GM23338 (cell line): ENCODE measurements at regions not wholly inside any gene's neighbourhood (a gene's known extent, or its start where the extent isn't known, plus 50 kb on each side); places are given as distances from the start of the nearest gene placed in this dataset.

ENCODE experiments used
- ATAC-seq: fragments of 200-7000 bp; cut with Tn5 transposase; 3 replicates; pipeline ENCODE4 v1.9.1; 2020
- DNase-seq: peaks from one replicate; pipeline ENCODE4 v3.0.0-alpha.2; 2015; ENCODE audit warnings: low spot score
- H2AFZ ChIP-seq: fragments of 200-600 bp; sonication (generic); 2 replicates; pipeline ENCODE4 v1.8.0; 2016; ENCODE audit warnings: antibody characterized with exemption, mild to moderate bottlenecking, moderate library complexity
- H3F3A ChIP-seq: fragments of 200-600 bp; sonication (generic); replicated peaks from 2 replicates; pipeline ENCODE4 v1.8.0; 2017; ENCODE audit warnings: antibody characterized with exemption, mixed run types, low read depth
- H3K27ac ChIP-seq: fragments of 200-600 bp; sonication (generic); 2 replicates; pipeline ENCODE4 v1.6.1; 2016; ENCODE audit warnings: low read depth
- H3K27me3 ChIP-seq: fragments of 200-600 bp; sonication (generic); 2 replicates; pipeline ENCODE4 v1.8.0; 2016; ENCODE audit warnings: mild to moderate bottlenecking, mixed run types, moderate library complexity; ENCODE audit not compliant: insufficient read depth
- H3K36me3 ChIP-seq: fragments of 200-600 bp; sonication (generic); 2 replicates; pipeline ENCODE4 v1.8.0; 2016; ENCODE audit warnings: mild to moderate bottlenecking; ENCODE audit not compliant: insufficient read depth
- H3K4me1 ChIP-seq: fragments of 200-600 bp; sonication (generic); 2 replicates; pipeline ENCODE4 v1.8.0; 2016; ENCODE audit warnings: mild to moderate bottlenecking, moderate library complexity; ENCODE audit not compliant: insufficient read depth
- H3K4me2 ChIP-seq: fragments of 200-600 bp; sonication (generic); 2 replicates; pipeline ENCODE4 v1.7.1; 2017; ENCODE audit warnings: mixed run types
- H3K4me3 ChIP-seq: fragments of 200-600 bp; sonication (generic); 2 replicates; pipeline ENCODE4 v1.6.1; 2016; ENCODE audit warnings: mixed run types
- H3K79me2 ChIP-seq: fragments of 200-600 bp; sonication (generic); replicated peaks from 2 replicates; pipeline ENCODE4 v1.8.0; 2017; ENCODE audit warnings: mild to moderate bottlenecking; ENCODE audit not compliant: insufficient read depth
- H3K9me2 ChIP-seq: fragments of 200-600 bp; sonication (generic); 2 replicates; pipeline ENCODE4 v1.8.0; 2017; ENCODE audit not compliant: insufficient read depth
- H4K20me1 ChIP-seq: fragments of 200-600 bp; sonication (generic); replicated peaks from 2 replicates; pipeline ENCODE4 v1.8.0; 2017; ENCODE audit warnings: mild to moderate bottlenecking; ENCODE audit not compliant: insufficient read depth
- H3K27ac Mint-ChIP-seq: 2 replicates; pipeline ENCODE4 v1.8.0; 2020; ENCODE audit warnings: inconsistent platforms, mild to moderate bottlenecking, moderate library complexity, mixed read lengths
- H3K27me3 Mint-ChIP-seq: 3 replicates; pipeline ENCODE4 v1.8.0; 2022; ENCODE audit warnings: low read depth, mild to moderate bottlenecking, moderate library complexity, mixed read lengths, inconsistent platforms; ENCODE audit not compliant: insufficient read depth, poor library complexity
- H3K36me3 Mint-ChIP-seq: 3 replicates; pipeline ENCODE4 v1.8.0; 2021; ENCODE audit warnings: low read depth, mild to moderate bottlenecking, inconsistent platforms, moderate library complexity, mixed read lengths
- H3K4me1 Mint-ChIP-seq: 3 replicates; pipeline ENCODE4 v1.8.0; 2020; ENCODE audit warnings: mild to moderate bottlenecking, inconsistent platforms, mixed read lengths
- H3K4me3 Mint-ChIP-seq: 3 replicates; pipeline ENCODE4 v1.8.0; 2021; ENCODE audit warnings: moderate library complexity, mild to moderate bottlenecking, inconsistent platforms, mixed read lengths
- H3K9me3 Mint-ChIP-seq: 3 replicates; pipeline ENCODE4 v1.8.0; 2020; ENCODE audit warnings: moderate library complexity, mild to moderate bottlenecking, inconsistent platforms, mixed read lengths
- CREB1 ChIP-seq: fragments of 250-450 bp; sonication (Bioruptor Pico); IDR thresholded peaks from 2 replicates; pipeline ENCODE4 v1.5.0; 2020; ENCODE audit warnings: low read depth, mild to moderate bottlenecking, moderate library complexity
- CTCF ChIP-seq, 2 experiments: fragments of 200-600 bp in 1 of 2; sonication (generic) in 1 of 2; conservative IDR thresholded peaks; 2 replicates each; pipeline versions ENCODE4 v1.5.1 to v1.6.1; 2016 to 2017; ENCODE audit warnings: antibody characterized with exemption in 2 of 2, low read depth in 2 of 2, mild to moderate bottlenecking in 2 of 2, moderate library complexity in 1 of 2
- EZH2 ChIP-seq: fragments of 200-600 bp; sonication (generic); IDR thresholded peaks from one replicate; pipeline ENCODE4 v1.8.0; 2017; ENCODE audit warnings: antibody characterized with exemption, mild to moderate bottlenecking, low read depth; ENCODE audit not compliant: unreplicated experiment
- JUNB ChIP-seq: IDR thresholded peaks from one replicate; pipeline ENCODE4 v1.6.1; 2016; ENCODE audit warnings: antibody characterized with exemption; ENCODE audit not compliant: unreplicated experiment
- NANOG ChIP-seq: IDR thresholded peaks from 2 replicates; pipeline ENCODE4 v1.6.1; 2016; ENCODE audit warnings: antibody characterized with exemption, borderline replicate concordance
- POLR2AphosphoS5 ChIP-seq: IDR thresholded peaks from 2 replicates; pipeline ENCODE4 v1.6.1; 2016; ENCODE audit warnings: antibody characterized with exemption, low read depth
- REST ChIP-seq: IDR thresholded peaks from one replicate; pipeline ENCODE4 v1.6.1; 2018; ENCODE audit warnings: antibody characterized with exemption; ENCODE audit not compliant: unreplicated experiment
- STAT1 ChIP-seq: IDR thresholded peaks from one replicate; pipeline ENCODE4 v1.6.1; 2016; ENCODE audit warnings: antibody characterized with exemption; ENCODE audit not compliant: unreplicated experiment
- ZNF331 ChIP-seq: fragments of 250-450 bp; sonication (Bioruptor Pico); IDR thresholded peaks from 2 replicates; pipeline ENCODE4 v1.5.0; 2020; ENCODE audit warnings: low read depth, mild to moderate bottlenecking, moderate library complexity

GRCh38 chr4:187479511-187479910, 516.1 kb upstream of the ZFP42 start:
- no peak for TF ChIP-seq POLR2AphosphoS5
- TF ChIP-seq EZH2: no peak
- TF ChIP-seq ZNF331: no peak
- no peak for TF ChIP-seq STAT1
- no peak for TF ChIP-seq JUNB
- no peak overlapping the region for H2AFZ ChIP-seq
- H4K20me1 ChIP-seq: no peaks in the 10 kb centered on the region; the same call in 1 of the 2 replicates
- H3K27me3 ChIP-seq: no peaks in the 10 kb centered on the region
- DNase-seq (no peak), ATAC-seq (no peak)
- H3K9me2 ChIP-seq: no peaks in the 10 kb centered on the region; the same call in 1 of the 2 replicates
- Mint-ChIP-seq H3K9me3 (no peaks in the 10 kb centered on the region), H3K27me3 (no peaks in the 10 kb centered on the region), H3K4me1 (peaks cover 5% of the 10 kb centered on the region; the same call in 2 of the 3 replicates), H3K36me3 (peaks cover 2% of the 10 kb centered on the region; the same call in 1 of the 3 replicates), H3K4me3 (no peak overlapping the region), H3K27ac (no peak overlapping the region)
- H3K4me1 ChIP-seq: no peaks in the 10 kb centered on the region
- no peaks in the 10 kb centered on the region for H3K36me3 ChIP-seq
- H3K4me2 ChIP-seq: no peak overlapping the region
- H3K27ac ChIP-seq: no peak overlapping the region
- no peaks in the 10 kb centered on the region for H3F3A ChIP-seq
- H3K79me2 ChIP-seq: no peaks in the 10 kb centered on the region
- no peak overlapping the region for H3K4me3 ChIP-seq

GRCh38 chr4:187480146-187481145, 515.1 kb upstream of the ZFP42 start:
- H3K9me3 Mint-ChIP-seq: peaks cover 2% of the 10 kb centered on the region; the same call in 1 of the 3 replicates
- H3K79me2 ChIP-seq: no peaks in the 10 kb centered on the region
- H3K36me3 ChIP-seq: no peaks in the 10 kb centered on the region
- no peaks in the 10 kb centered on the region; the same call in 1 of the 2 replicates for H3K9me2 ChIP-seq
- no peak overlapping the region for H3K4me3 Mint-ChIP-seq
- no peaks in the 10 kb centered on the region for H3K4me1 ChIP-seq
- H3K4me3 ChIP-seq: no peak overlapping the region
- H3K27me3 ChIP-seq: no peaks in the 10 kb centered on the region
- H3K27ac ChIP-seq: no peak overlapping the region
- H2AFZ ChIP-seq: no peak overlapping the region
- H3K36me3 Mint-ChIP-seq: peaks cover 2% of the 10 kb centered on the region; the same call in 2 of the 3 replicates
- H3K4me2 ChIP-seq: no peak overlapping the region
- ATAC-seq: no peak
- peaks cover 5% of the 10 kb centered on the region; the same call in 2 of the 3 replicates for H3K4me1 Mint-ChIP-seq
- H3K27me3 Mint-ChIP-seq: no peaks in the 10 kb centered on the region
- DNase-seq: no peak
- no peak overlapping the region for H3K27ac Mint-ChIP-seq
- no peaks in the 10 kb centered on the region; the same call in 1 of the 2 replicates for H4K20me1 ChIP-seq
- H3F3A ChIP-seq: no peaks in the 10 kb centered on the region
- no peak for TF ChIP-seq CREB1 (CRISPR knock-in tag)
- no peak for TF ChIP-seq NANOG
- no peak for TF ChIP-seq REST
- no peak for TF ChIP-seq CTCF (conservative IDR thresholded peaks at IDR 0.05; ENCODE audit: low read depth in 2 of 2)
